PC-3 (cell line): ENCODE measurements at regions not wholly inside any gene's neighbourhood (a gene's known extent, or its start where the extent isn't known, plus 50 kb on each side); places are given as distances from the start of the nearest gene placed in this dataset.

ENCODE experiments used
- ATAC-seq: fragments of 200-7000 bp; cut with Tn5 transposase; 2 replicates; pipeline ENCODE4 v1.9.1; 2020; ENCODE audit warnings: mild to moderate bottlenecking, moderate library complexity
- BruUV-seq: library from RNA; stranded (reverse); fragments of 400-500 nt; replicated peaks from 2 replicates; lab custom pipeline; 2021; lab: Mats Ljungman, UMichigan
- CTCF ChIA-PET: fragments of 300-600 bp; sonication (Branson Sonifier 250); formaldehyde crosslinking; loops from one replicate; lab custom pipeline; 2022; ENCODE audit warnings: antibody characterized with exemption; lab: Charles Lee
- POLR2A ChIA-PET: fragments of 300-600 bp; sonication (Branson Sonifier 250); formaldehyde crosslinking; loops from one replicate; lab custom pipeline; 2022; ENCODE audit warnings: antibody characterized with exemption; ENCODE audit not compliant: unreplicated experiment; lab: Charles Lee
- DNase-seq: peaks from one replicate; pipeline ENCODE4 v3.0.0-alpha.2; 2015
- H2AFZ ChIP-seq: fragments of 300-600 bp; sonication (generic); 2 replicates; pipeline ENCODE4 v1.6.0; 2016; ENCODE audit warnings: antibody characterized with exemption, low read length
- H3F3A ChIP-seq: fragments of 300-600 bp; sonication (generic); one replicate; pipeline ENCODE4 v1.6.0; 2017; ENCODE audit warnings: antibody characterized with exemption, low read length, control low read depth, mild to moderate bottlenecking; ENCODE audit not compliant: unreplicated experiment
- H3K27ac ChIP-seq: fragments of 300-600 bp; sonication (generic); 2 replicates; pipeline ENCODE4 v1.5.1; 2016; ENCODE audit warnings: mild to moderate bottlenecking, low read length
- H3K27me3 ChIP-seq: fragments of 300-600 bp; sonication (generic); 2 replicates; pipeline ENCODE4 v1.6.1; 2016; ENCODE audit warnings: low read length, mixed read lengths
- H3K36me3 ChIP-seq: fragments of 300-600 bp; sonication (generic); 2 replicates; pipeline ENCODE4 v1.6.1; 2016; ENCODE audit warnings: low read depth, mixed run types, low read length, mixed read lengths
- H3K4me1 ChIP-seq: fragments of 300-600 bp; sonication (generic); 2 replicates; pipeline ENCODE4 v1.5.1; 2016; ENCODE audit warnings: low read length; ENCODE audit not compliant: insufficient read depth
- H3K4me2 ChIP-seq: fragments of 300-600 bp; sonication (generic); 2 replicates; pipeline ENCODE4 v1.6.0; 2016; ENCODE audit warnings: low read length
- H3K4me3 ChIP-seq: fragments of 300-600 bp; sonication (generic); 2 replicates; pipeline ENCODE4 v1.5.1; 2016; ENCODE audit warnings: mild to moderate bottlenecking, low read length, mixed read lengths
- H3K79me2 ChIP-seq: fragments of 300-600 bp; sonication (generic); 2 replicates; pipeline ENCODE4 v1.6.1; 2017; ENCODE audit warnings: low read length, mixed read lengths
- H3K9ac ChIP-seq: fragments of 300-600 bp; sonication (generic); 2 replicates; pipeline ENCODE4 v1.6.0; 2016; ENCODE audit warnings: mild to moderate bottlenecking, low read length
- H3K9me2 ChIP-seq: fragments of 300-600 bp; sonication (generic); replicated peaks from 2 replicates; pipeline ENCODE4 v1.6.1; 2016; ENCODE audit warnings: mixed run types, low read length, mixed read lengths
- H3K9me3 ChIP-seq: fragments of 300-600 bp; sonication (generic); 2 replicates; pipeline ENCODE4 v1.6.1; 2016; ENCODE audit warnings: low read length, mixed read lengths
- H4K20me1 ChIP-seq: fragments of 300-600 bp; sonication (generic); 2 replicates; pipeline ENCODE4 v1.6.1; 2016; ENCODE audit warnings: low read length, mixed read lengths
- EZH2 ChIP-seq: fragments of 300-600 bp; sonication (generic); IDR thresholded peaks from one replicate; pipeline ENCODE4 v1.6.1; 2017; ENCODE audit warnings: antibody characterized with exemption, mild to moderate bottlenecking, low read length; ENCODE audit not compliant: unreplicated experiment
- EZH2phosphoT487 ChIP-seq: fragments of 300-600 bp; sonication (generic); IDR thresholded peaks from 2 replicates; pipeline ENCODE4 v1.6.1; 2018; ENCODE audit warnings: mild to moderate bottlenecking, antibody characterized with exemption, low read length, borderline replicate concordance
- intact Hi-C: fragments of 100-400 bp; cut with micrococcal nuclease; formaldehyde crosslinking; loops from 2 replicates; pipeline ENCODE4 v1.9.0; 2023
- TF ChIP-seq, protein P1 (sequence below): fragments of 300-600 bp; sonication (generic); conservative IDR thresholded peaks from 2 replicates; pipeline ENCODE4 v1.5.1; 2017; ENCODE audit warnings: antibody characterized with exemption, low read depth, mild to moderate bottlenecking, low read length

DNA sequence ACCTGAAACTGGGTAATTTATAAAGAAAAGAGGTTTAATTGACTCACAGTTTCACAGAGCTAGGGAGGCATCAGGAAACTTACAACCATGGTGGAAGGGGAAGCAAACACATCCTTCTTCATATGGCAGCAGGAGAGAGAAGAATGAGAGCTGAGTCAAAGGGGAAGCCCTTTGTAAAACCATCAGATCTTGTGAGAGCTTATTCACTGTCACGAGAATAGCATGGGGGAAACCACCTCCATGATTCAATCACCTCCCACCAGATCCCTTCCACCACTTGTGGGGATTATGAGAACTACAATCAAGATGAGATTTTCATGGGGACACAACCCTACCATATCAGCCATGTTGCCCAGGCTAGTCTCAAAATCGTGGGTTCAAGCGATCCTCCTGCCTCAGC, 143.4 kb downstream of the FGF18 start:
- ATAC-seq = no peak
- intact Hi-C loops = no loop called here
- no peaks in the 10 kb centered on the region for H4K20me1 ChIP-seq
- no peaks in the 10 kb centered on the region for H3K36me3 ChIP-seq
- no peak overlapping the region for H3K4me2 ChIP-seq
- POLR2A ChIA-PET = no interaction called here
- CTCF ChIA-PET = no interaction called here
- H3K9ac ChIP-seq = no peak overlapping the region
- no peaks in the 10 kb centered on the region for H3K9me3 ChIP-seq
- no peaks in the 10 kb centered on the region for H3K9me2 ChIP-seq
- peaks cover 26% of the 10 kb centered on the region for H3K27me3 ChIP-seq
- no peaks in the 10 kb centered on the region for H3K4me1 ChIP-seq
- H3K79me2 ChIP-seq = no peaks in the 10 kb centered on the region
- no peak for TF ChIP-seq EZH2phosphoT487
- no peak for TF ChIP-seq EZH2
- TF ChIP-seq, protein P1, sequence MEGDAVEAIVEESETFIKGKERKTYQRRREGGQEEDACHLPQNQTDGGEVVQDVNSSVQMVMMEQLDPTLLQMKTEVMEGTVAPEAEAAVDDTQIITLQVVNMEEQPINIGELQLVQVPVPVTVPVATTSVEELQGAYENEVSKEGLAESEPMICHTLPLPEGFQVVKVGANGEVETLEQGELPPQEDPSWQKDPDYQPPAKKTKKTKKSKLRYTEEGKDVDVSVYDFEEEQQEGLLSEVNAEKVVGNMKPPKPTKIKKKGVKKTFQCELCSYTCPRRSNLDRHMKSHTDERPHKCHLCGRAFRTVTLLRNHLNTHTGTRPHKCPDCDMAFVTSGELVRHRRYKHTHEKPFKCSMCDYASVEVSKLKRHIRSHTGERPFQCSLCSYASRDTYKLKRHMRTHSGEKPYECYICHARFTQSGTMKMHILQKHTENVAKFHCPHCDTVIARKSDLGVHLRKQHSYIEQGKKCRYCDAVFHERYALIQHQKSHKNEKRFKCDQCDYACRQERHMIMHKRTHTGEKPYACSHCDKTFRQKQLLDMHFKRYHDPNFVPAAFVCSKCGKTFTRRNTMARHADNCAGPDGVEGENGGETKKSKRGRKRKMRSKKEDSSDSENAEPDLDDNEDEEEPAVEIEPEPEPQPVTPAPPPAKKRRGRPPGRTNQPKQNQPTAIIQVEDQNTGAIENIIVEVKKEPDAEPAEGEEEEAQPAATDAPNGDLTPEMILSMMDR = no peak
- no TSS peak for BruUV-seq
- H3F3A ChIP-seq = no peaks in the 10 kb centered on the region
- no peak overlapping the region for H3K4me3 ChIP-seq
- no peak overlapping the region for H2AFZ ChIP-seq
- DNase-seq = no peak
- H3K27ac ChIP-seq = no peak overlapping the region

DNA sequence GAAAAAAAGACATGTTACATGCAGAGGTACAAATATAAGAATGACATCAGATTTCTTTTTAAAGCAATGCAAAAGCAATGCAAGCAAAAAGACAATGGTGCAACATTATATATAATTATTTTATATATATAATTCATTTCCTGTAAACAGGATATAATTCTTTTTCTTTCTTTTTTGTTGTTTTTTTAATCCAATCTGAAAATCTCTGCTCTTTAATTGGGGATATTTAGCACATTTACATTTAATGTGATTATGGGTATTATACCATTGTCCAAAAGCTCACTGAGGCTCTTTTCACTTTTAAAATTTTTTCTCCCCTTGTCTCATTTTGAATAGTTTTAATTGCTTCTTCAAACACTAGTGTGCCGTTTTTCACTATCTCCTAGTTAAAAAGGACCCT, 148.9 kb downstream of the FGF18 start:
- ATAC-seq = no peak
- H3K4me2 ChIP-seq = no peak overlapping the region
- intact Hi-C loops = no loop called here
- BruUV-seq = no TSS peak
- ChIA-PET CTCF (no interaction called here), POLR2A (no interaction called here)
- H3K27ac ChIP-seq = no peak overlapping the region
- H4K20me1 ChIP-seq = no peaks in the 10 kb centered on the region
- H3K9ac ChIP-seq = no peak overlapping the region
- no peak for DNase-seq
- no peaks in the 10 kb centered on the region for H3F3A ChIP-seq
- H3K4me3 ChIP-seq = no peak overlapping the region
- H3K9me2 ChIP-seq = no peaks in the 10 kb centered on the region
- H2AFZ ChIP-seq = no peak overlapping the region
- H3K27me3 ChIP-seq = no peaks in the 10 kb centered on the region
- no peaks in the 10 kb centered on the region for H3K79me2 ChIP-seq
- H3K36me3 ChIP-seq = no peaks in the 10 kb centered on the region
- TF ChIP-seq EZH2phosphoT487 (no peak), EZH2 (no peak)
- TF ChIP-seq, protein P1 = no peak
- peaks cover 3% of the 10 kb centered on the region; the same call in 1 of the 2 replicates for H3K9me3 ChIP-seq
- no peaks in the 10 kb centered on the region for H3K4me1 ChIP-seq

DNA sequence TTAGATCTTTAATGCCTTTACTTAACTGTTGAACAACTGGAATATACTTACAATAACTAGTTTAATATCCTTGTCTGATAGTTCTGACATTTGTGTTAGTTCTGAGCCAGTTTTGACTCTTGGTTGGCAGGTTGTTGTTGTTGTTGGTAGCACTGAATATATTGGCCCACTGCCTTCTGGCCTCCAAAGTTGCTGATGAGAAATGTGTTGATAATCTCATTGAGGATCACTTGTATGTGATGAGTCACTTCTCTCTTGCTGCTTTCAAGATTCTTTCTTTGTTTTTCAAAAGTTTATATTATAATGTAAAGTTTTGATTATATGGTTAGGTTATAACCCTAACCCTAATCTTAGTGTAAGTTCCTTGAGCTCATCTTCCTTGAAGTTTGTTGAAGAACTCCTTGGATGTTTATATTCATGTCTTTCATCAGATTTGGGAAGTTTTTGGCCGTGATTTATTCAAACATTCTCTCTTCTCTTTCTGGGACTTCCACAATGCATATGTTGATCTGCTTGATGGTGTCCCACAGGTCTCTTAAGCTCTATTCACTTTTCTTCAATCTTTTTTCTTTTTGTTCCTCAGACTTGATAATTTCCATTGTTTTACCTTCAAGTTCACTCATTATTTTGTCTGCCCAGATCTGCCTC, 149.7 kb downstream of the FGF18 start:
- peaks cover 3% of the 10 kb centered on the region; the same call in 1 of the 2 replicates for H3K9me3 ChIP-seq
- no peak overlapping the region for H2AFZ ChIP-seq
- H3K79me2 ChIP-seq = no peaks in the 10 kb centered on the region
- H3K9ac ChIP-seq = no peak overlapping the region
- ChIA-PET CTCF (no interaction called here), POLR2A (no interaction called here)
- no peaks in the 10 kb centered on the region for H4K20me1 ChIP-seq
- TF ChIP-seq, protein P1 = no peak
- BruUV-seq = no TSS peak
- no peak overlapping the region for H3K27ac ChIP-seq
- no peak overlapping the region for H3K4me2 ChIP-seq
- H3K4me3 ChIP-seq = no peak overlapping the region
- no peaks in the 10 kb centered on the region for H3K4me1 ChIP-seq
- H3K9me2 ChIP-seq = no peaks in the 10 kb centered on the region
- intact Hi-C loops = no loop called here
- ATAC-seq (no peak), DNase-seq (no peak)
- no peaks in the 10 kb centered on the region for H3K27me3 ChIP-seq
- no peaks in the 10 kb centered on the region for H3K36me3 ChIP-seq
- no peaks in the 10 kb centered on the region for H3F3A ChIP-seq
